GM12872 (cell line): ENCODE measurements at regions not wholly inside any gene's neighbourhood (a gene's known extent, or its start where the extent isn't known, plus 50 kb on each side); places are given as distances from the start of the nearest gene placed in this dataset.

ENCODE experiments used
- TF ChIP-seq, protein P1 (sequence below): IDR thresholded peaks from 3 replicates; pipeline ENCODE4 v1.5.1; 2011; ENCODE audit warnings: low read depth, mild to moderate bottlenecking, low read length, moderate library complexity; ENCODE audit not compliant: insufficient read depth

DNA sequence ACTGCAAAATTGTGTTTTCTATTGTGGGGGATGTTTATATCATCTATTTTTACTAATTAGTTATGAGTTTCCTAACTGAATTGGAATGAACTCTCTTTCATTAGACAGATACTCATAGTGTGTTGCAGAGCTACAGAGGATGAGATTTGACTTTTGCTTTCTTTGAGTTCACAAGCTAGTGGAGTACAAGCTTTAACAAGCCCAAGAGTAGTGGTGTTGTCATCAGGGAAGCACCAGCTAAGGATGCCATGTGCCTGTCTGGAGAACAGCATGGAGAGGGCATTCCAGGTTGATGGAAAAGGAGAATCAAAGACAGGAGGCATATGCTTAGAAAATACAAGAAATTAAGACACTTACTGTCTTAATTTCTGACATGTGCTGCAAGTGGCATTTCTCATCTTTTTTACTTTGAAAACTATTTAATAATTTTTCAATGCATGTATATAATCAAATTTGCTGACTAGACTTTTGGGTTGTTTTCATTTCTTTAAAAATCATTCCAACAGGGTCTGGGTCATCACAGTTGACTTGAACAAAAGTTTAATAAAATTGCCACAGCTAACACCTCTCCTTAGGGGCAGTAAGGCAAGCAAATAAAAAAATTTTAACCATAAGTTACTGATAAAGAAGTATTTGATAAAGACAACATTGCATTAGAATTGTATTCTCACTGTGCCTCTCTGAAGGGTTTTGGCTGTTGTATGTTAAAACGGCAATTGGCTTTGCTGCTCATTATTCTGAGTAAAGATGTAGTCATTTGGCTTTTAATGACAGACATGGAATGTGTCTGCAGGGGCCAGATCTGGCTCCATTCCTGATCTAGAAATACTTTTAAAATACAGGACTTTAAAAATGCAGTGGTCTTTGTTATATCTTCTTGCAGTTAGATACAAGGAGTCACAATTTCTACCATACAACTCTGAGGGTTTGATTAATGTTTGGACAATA lies 323.7 kb upstream of the CDH11 start:
- TF ChIP-seq, protein P1, sequence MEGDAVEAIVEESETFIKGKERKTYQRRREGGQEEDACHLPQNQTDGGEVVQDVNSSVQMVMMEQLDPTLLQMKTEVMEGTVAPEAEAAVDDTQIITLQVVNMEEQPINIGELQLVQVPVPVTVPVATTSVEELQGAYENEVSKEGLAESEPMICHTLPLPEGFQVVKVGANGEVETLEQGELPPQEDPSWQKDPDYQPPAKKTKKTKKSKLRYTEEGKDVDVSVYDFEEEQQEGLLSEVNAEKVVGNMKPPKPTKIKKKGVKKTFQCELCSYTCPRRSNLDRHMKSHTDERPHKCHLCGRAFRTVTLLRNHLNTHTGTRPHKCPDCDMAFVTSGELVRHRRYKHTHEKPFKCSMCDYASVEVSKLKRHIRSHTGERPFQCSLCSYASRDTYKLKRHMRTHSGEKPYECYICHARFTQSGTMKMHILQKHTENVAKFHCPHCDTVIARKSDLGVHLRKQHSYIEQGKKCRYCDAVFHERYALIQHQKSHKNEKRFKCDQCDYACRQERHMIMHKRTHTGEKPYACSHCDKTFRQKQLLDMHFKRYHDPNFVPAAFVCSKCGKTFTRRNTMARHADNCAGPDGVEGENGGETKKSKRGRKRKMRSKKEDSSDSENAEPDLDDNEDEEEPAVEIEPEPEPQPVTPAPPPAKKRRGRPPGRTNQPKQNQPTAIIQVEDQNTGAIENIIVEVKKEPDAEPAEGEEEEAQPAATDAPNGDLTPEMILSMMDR: no peak

DNA sequence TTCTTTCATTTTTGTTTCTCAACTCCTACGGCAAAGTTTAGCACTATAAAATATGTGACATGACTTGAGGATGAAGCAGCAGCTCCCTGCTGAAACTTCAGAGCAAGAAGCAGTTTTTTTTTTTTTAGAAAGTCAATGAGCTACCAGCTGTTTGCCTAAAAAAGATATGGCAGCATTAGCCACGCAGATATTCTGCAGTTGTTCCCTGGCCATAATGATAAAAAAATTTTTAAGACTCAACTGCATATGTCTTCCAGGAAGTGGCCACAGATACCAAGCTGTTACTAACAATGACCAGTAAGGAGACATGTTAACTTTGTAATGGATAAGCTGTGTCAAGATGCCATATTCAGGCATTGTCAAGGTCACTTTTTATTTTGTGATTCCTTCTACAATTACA lies 319.6 kb upstream of the CDH11 start:
- TF ChIP-seq, protein P1: no peak

DNA sequence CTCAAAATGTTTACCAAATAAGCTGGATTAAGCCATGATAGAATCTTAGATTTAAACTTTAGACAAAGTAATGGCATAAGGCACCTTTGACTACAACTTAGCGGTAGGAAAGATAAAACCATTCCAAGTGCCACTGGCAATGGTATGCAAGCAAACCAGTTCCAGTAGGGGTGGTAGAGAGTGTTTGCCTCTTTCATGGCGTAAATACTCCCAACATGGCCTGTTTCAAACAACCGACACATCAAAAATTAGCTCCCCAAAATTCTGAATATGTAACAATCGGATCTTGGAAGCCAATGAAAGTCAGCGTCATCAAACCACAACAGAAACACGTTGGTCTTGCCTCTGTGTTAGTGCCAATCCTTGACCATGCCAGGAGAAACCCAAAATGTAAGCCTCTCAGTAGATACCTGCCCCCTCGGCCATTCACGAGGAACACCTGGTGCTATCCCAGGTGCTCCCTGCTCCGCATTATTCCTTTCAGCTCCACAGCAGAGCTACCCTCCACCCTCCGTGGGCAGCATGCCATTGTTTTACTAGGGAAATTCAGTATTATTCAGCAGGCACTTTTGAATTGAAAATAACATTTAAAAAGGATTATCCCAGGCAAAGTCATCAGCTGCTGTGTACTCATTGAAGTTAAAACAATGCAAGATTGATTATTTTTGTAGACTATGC lies 307.8 kb upstream of the CDH11 start:
- TF ChIP-seq, protein P1: no peak

DNA sequence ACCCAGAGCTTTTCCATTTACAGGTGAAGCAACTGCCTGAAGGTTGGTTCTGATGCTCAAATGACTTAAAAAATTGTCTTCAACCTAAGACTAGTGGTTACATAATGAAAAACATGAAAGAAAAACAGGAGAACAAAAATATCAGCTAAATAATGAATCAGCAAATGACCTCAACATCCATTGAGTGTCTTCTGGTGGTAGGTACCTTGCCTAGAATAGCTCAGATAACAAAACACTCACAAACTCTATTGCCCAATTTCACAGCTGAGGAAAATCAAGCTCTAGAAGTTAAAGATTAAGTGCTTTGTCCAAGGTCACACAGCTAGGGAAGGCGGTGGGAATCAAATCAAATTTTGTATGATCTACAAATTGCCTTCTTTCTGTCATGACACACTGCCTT lies 304.6 kb upstream of the CDH11 start:
- TF ChIP-seq, protein P1: no peak

DNA sequence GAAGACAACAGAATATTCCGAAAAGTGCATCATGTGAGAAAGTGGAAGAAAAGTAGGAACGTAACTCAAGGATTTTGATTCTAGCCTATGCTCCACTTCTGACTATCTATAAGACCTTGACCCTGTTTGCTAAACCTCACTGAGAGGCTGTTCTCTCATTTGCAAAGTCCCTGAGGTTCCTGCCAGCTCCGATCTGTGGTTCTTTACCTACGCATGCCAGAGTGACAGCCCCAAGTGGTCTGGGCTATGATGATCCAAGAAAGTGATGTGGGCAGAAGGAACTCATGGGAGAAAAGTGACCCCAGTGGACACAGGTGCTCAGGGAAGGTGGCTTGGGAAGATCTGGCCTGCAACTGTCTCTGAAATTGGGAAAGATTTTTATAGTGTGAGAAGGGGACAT lies 301.1 kb upstream of the CDH11 start:
- TF ChIP-seq, protein P1: no peak

DNA sequence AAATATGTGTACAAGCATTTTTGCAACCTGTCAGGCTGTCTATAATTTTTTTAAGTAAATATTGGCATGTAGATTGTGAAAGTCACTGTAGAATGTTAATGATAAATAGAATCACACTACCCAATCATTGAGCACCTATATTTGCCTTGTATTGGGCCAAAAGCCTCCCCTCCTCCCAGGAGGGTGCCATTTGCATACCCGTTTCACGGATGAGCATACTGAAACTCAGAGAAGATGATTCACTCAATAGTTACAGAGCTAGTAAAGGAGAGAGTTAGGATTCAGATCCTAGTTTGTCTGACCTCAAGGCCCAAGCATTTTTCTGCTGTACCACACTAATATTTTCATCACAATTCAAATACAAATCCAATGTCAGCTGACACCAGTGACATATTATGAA lies 299.7 kb upstream of the CDH11 start:
- TF ChIP-seq, protein P1: no peak

DNA sequence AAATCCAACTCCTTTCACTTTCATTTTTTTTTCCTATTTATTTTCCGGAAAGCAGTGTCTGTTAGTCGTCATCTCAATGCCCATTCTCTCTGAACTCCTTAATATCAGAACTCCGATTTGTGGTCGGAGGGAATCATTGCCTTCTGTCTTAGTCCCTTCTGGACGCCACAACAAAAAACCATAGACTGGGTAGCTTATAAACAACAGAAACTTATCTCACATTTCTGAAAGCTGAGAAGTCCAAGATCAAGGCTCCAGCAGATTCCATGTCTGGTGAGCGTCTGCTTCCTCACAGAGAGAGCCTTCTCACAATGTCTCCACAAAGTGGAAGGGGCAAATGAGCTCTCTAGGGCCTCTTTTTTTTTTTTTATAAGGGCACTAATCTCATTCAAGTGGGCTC lies 296.6 kb upstream of the CDH11 start:
- TF ChIP-seq, protein P1: no peak
